ENCODE measurements at regions not wholly inside any gene's neighbourhood (a gene's known extent, or its start where the extent isn't known, plus 50 kb on each side); places are given as distances from the start of the nearest gene placed in this dataset.

DNA sequence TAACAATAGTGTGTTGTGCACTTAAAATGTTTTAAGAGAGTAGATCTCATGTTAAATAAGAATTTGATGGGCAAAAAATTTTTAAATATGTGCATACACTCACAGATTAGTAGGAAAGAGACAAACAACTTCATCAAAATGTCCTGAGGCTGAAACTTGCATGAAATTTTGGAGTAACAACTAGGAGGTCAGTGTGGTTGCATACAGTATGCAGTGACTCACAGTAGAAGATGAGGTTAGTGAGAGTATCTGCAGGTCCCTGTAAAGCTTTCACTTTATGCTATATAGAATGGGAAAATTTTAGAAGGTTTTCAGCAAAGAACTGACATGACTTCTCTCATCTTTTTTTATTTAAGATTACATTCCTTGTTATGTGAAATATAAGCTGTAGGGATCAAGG lies 453.1 kb upstream of the KLHL4 start:
- TF ChIP-seq, protein P1, sequence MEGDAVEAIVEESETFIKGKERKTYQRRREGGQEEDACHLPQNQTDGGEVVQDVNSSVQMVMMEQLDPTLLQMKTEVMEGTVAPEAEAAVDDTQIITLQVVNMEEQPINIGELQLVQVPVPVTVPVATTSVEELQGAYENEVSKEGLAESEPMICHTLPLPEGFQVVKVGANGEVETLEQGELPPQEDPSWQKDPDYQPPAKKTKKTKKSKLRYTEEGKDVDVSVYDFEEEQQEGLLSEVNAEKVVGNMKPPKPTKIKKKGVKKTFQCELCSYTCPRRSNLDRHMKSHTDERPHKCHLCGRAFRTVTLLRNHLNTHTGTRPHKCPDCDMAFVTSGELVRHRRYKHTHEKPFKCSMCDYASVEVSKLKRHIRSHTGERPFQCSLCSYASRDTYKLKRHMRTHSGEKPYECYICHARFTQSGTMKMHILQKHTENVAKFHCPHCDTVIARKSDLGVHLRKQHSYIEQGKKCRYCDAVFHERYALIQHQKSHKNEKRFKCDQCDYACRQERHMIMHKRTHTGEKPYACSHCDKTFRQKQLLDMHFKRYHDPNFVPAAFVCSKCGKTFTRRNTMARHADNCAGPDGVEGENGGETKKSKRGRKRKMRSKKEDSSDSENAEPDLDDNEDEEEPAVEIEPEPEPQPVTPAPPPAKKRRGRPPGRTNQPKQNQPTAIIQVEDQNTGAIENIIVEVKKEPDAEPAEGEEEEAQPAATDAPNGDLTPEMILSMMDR (IDR thresholded peaks at IDR 0.05), result no peak
- no peak for TF ChIP-seq POLR2A (IDR thresholded peaks at IDR 0.05)

Measured in prostate gland (tissue), 2 donors.